ENCODE measurements at regions not wholly inside any gene's neighbourhood (a gene's known extent, or its start where the extent isn't known, plus 50 kb on each side); places are given as distances from the start of the nearest gene placed in this dataset.

DNA sequence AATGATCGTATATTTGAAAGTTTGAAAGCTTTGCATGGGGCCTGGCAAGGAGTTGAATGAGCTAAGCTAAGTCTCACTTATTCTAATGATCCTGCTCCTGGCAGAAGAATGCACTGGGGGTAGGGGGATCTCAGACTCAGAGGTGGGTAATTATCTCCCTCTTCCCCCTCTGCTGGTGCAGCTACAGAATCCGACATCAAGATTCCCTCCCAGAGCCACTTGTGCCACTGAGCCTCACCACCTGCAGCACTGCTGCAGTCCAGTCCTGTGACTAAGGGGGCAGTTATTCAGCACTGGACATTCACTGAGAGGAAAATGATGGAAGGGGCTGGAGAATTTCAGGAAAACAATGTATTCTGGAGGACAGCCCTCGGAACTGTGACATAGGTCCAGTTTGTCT is 205.8 kb downstream of the DEPDC1B start:
- Histone ChIP-seq H3K9ac (ENCODE audit: low read depth, low read length) (no peak overlapping the region), H4K8ac (ENCODE audit: low read depth in 2 of 2, low read length in 2 of 2) (no peak overlapping the region), H3K4me3 (ENCODE audit: insufficient read depth, low read depth, low read length) (no peak overlapping the region), H3K23ac (ENCODE audit: low read depth, low read length) (no peak overlapping the region), H2AFZ (replicated peaks; ENCODE audit: low read length, poor library complexity) (no peak overlapping the region), H2BK15ac (ENCODE audit: low read depth, low read length) (no peak overlapping the region), H2AK5ac (ENCODE audit: low read depth, low read length) (no peak overlapping the region), H4K20me1 (ENCODE audit: insufficient read depth, low read length) (no peaks in the 10 kb centered on the region), H3K4me1 (ENCODE audit: control insufficient read depth, insufficient read depth, low read length) (no peaks in the 10 kb centered on the region), H3K4me2 (ENCODE audit: low read depth, low read length) (no peak overlapping the region), H3K27me3 (ENCODE audit: control insufficient read depth, insufficient read depth, low read length) (no peaks in the 10 kb centered on the region), H3K27ac (ENCODE audit: insufficient read depth, low read length) (no peak overlapping the region), H4K91ac (ENCODE audit: insufficient read depth, low read depth, low read length) (no peak overlapping the region), H3K79me1 (ENCODE audit: low read depth in 1 of 2, low read length in 2 of 2) (no peaks in the 10 kb centered on the region), H3K9me1 (ENCODE audit: insufficient read depth, low read length) (no peaks in the 10 kb centered on the region), H2BK120ac (ENCODE audit: low read depth, low read length) (no peak overlapping the region), H3K56ac (ENCODE audit: extremely low read depth, insufficient read depth, low read length) (no peak overlapping the region), H3K9me3 (ENCODE audit: control insufficient read depth, insufficient read depth, low read length) (no peaks in the 10 kb centered on the region), H3K36me3 (ENCODE audit: control insufficient read depth, insufficient read depth, low read length) (no peaks in the 10 kb centered on the region), H4K5ac (ENCODE audit: low read depth, low read length) (no peak overlapping the region), H2AK9ac (replicated peaks; ENCODE audit: low read depth, low read length, poor library complexity) (no peak overlapping the region), H2BK5ac (ENCODE audit: low read depth, low read length, poor library complexity, severe bottlenecking) (no peak overlapping the region), H3K18ac (ENCODE audit: low read depth, low read length) (no peak overlapping the region), H3K14ac (replicated peaks; ENCODE audit: low read depth, low read length) (no peak overlapping the region), H2BK20ac (ENCODE audit: low read depth, low read length) (no peak overlapping the region), H3K4ac (ENCODE audit: low read depth, low read length) (no peak overlapping the region)
- no TSS peak for BruUV-seq (replicated peaks)
- no CpG with 5 or more reads among the region's 3 CpGs for whole genome bisulfite sequencing, 2 experiments (ENCODE audit: extremely low coverage in 2 of 2, insufficient read length in 1 of 2)
- ATAC-seq (ENCODE audit: low read depth), result 0 out of 2 replicates have a peak, but pooled peaks have one; percentile 19
- ChIA-PET CTCF (no interaction called here), POLR2A (ENCODE audit: unreplicated experiment) (no interaction called here)
- DNase-seq, result no peak
- TF ChIP-seq CHD1 (IDR thresholded peaks at IDR 0.05; ENCODE audit: low read depth, low read length), result no peak
- no peak for TF ChIP-seq MAZ (IDR thresholded peaks at IDR 0.05; ENCODE audit: borderline replicate concordance, low read depth, low read length)
- intact Hi-C loops (cut with micrococcal nuclease), result no loop called here
- dilution Hi-C loops (cut with HindIII; ENCODE audit: low sequenced_read_pairs, unreplicated experiment), result no loop called here
- in situ Hi-C loops (cut with MboI; ENCODE audit: low sequenced_read_pairs), result no loop called here
